Muscle layer of colon (tissue), 2 donors: ENCODE measurements at regions not wholly inside any gene's neighbourhood (a gene's known extent, or its start where the extent isn't known, plus 50 kb on each side); places are given as distances from the start of the nearest gene placed in this dataset.

Experiments used
- H3K27ac ChIP-seq: one replicate; pipeline ENCODE4 v1.7.0; 2013; ENCODE audit warnings: low read depth, mild to moderate bottlenecking, low read length, moderate library complexity
- H3K27me3 ChIP-seq, 2 donors: one replicate each; pipeline ENCODE4 v1.7.0; 2013; ENCODE audit warnings: low read length in 2 of 2, mild to moderate bottlenecking in 2 of 2; ENCODE audit not compliant: insufficient read depth in 2 of 2, control insufficient read depth in 1 of 2
- H3K36me3 ChIP-seq: one replicate; pipeline ENCODE4 v1.7.0; 2013; ENCODE audit warnings: mild to moderate bottlenecking, low read length; ENCODE audit not compliant: insufficient read depth
- H3K4me1 ChIP-seq: one replicate; pipeline ENCODE4 v1.7.0; 2013; ENCODE audit warnings: mild to moderate bottlenecking, low read length; ENCODE audit not compliant: insufficient read depth
- H3K4me3 ChIP-seq, 2 donors: one replicate each; pipeline ENCODE4 v1.7.0; 2013; ENCODE audit warnings: low read length in 2 of 2, low read depth in 1 of 2, mild to moderate bottlenecking in 1 of 2, moderate library complexity in 1 of 2
- H3K9ac ChIP-seq: one replicate; pipeline ENCODE4 v1.7.0; 2013; ENCODE audit warnings: low read length
- H3K9me3 ChIP-seq: one replicate; pipeline ENCODE4 v1.7.0; 2013; ENCODE audit warnings: mild to moderate bottlenecking, low read length
- donor health status: abdominal sarcoma.
- donor health status: Adenocarcinoma of cecum.

- no peaks in the 10 kb centered on the region for H3K4me1 ChIP-seq
- no peaks in the 10 kb centered on the region for H3K36me3 ChIP-seq
- H3K9ac ChIP-seq, result no peak overlapping the region
- no peak overlapping the region for H3K27ac ChIP-seq
- no peaks in the 10 kb centered on the region for H3K9me3 ChIP-seq
- H3K4me3 ChIP-seq, result no peak overlapping the region
- no peaks in the 10 kb centered on the region for H3K27me3 ChIP-seq
These were observed 378.3 kb downstream of the MTRR start for GRCh38 chr5:8247049-8247899.

- Histone ChIP-seq H3K36me3 (no peaks in the 10 kb centered on the region), H3K4me3 (no peak overlapping the region), H3K27ac (no peak overlapping the region), H3K4me1 (no peaks in the 10 kb centered on the region), H3K27me3 (no peaks in the 10 kb centered on the region), H3K9me3 (no peaks in the 10 kb centered on the region), H3K9ac (no peak overlapping the region)
These were observed 384.4 kb downstream of the MTRR start for GRCh38 chr5:8253376-8253775.

GRCh38 chr5:8254674-8255073 is 385.7 kb downstream of the MTRR start:
- Histone ChIP-seq H3K9ac (no peak overlapping the region), H3K27ac (no peak overlapping the region), H3K4me1 (no peaks in the 10 kb centered on the region), H3K36me3 (no peaks in the 10 kb centered on the region), H3K4me3 (no peak overlapping the region), H3K27me3 (no peaks in the 10 kb centered on the region), H3K9me3 (no peaks in the 10 kb centered on the region)

GRCh38 chr5:8258801-8259200 is 389.9 kb downstream of the MTRR start:
- Histone ChIP-seq H3K4me3 (no peak overlapping the region), H3K27ac (no peak overlapping the region), H3K9me3 (no peaks in the 10 kb centered on the region), H3K4me1 (no peaks in the 10 kb centered on the region), H3K9ac (no peak overlapping the region), H3K36me3 (no peaks in the 10 kb centered on the region), H3K27me3 (no peaks in the 10 kb centered on the region)

GRCh38 chr5:8270246-8270645 is 401.3 kb downstream of the MTRR start:
- no peaks in the 10 kb centered on the region for H3K4me1 ChIP-seq
- no peak overlapping the region for H3K27ac ChIP-seq

GRCh38 chr5:8280711-8281363 is 411.9 kb downstream of the MTRR start:
- Histone ChIP-seq H3K27me3 (no peaks in the 10 kb centered on the region), H3K36me3 (no peaks in the 10 kb centered on the region), H3K4me3 (no peak overlapping the region), H3K9me3 (no peaks in the 10 kb centered on the region), H3K9ac (no peak overlapping the region), H3K27ac (no peak overlapping the region), H3K4me1 (no peaks in the 10 kb centered on the region)

More at GRCh38 chr5:8270246-8270645, 401.3 kb downstream of the MTRR start:
- no peaks in the 10 kb centered on the region for H3K27me3 ChIP-seq
- H3K4me3 ChIP-seq, result no peak overlapping the region
- no peak overlapping the region for H3K9ac ChIP-seq
- no peaks in the 10 kb centered on the region for H3K9me3 ChIP-seq
- H3K36me3 ChIP-seq, result no peaks in the 10 kb centered on the region

GRCh38 chr5:8288334-8288733 is 419.4 kb downstream of the MTRR start:
- H3K9me3 ChIP-seq, result no peaks in the 10 kb centered on the region
- H3K4me3 ChIP-seq, result no peak overlapping the region
- H3K9ac ChIP-seq, result no peak overlapping the region
- H3K27ac ChIP-seq, result no peak overlapping the region
- H3K36me3 ChIP-seq, result no peaks in the 10 kb centered on the region
- no peaks in the 10 kb centered on the region for H3K4me1 ChIP-seq
- H3K27me3 ChIP-seq, result no peaks in the 10 kb centered on the region

- no peaks in the 10 kb centered on the region for H3K36me3 ChIP-seq
- no peak overlapping the region for H3K4me3 ChIP-seq
- no peak overlapping the region for H3K27ac ChIP-seq
- no peaks in the 10 kb centered on the region for H3K4me1 ChIP-seq
- H3K9me3 ChIP-seq, result no peaks in the 10 kb centered on the region
- H3K9ac ChIP-seq, result no peak overlapping the region
- H3K27me3 ChIP-seq, result no peaks in the 10 kb centered on the region
These were observed 420.1 kb downstream of the MTRR start for GRCh38 chr5:8288897-8289516.

GRCh38 chr5:8289779-8290178 is 420.8 kb downstream of the MTRR start:
- Histone ChIP-seq H3K27ac (no peak overlapping the region), H3K9me3 (no peaks in the 10 kb centered on the region), H3K4me3 (no peak overlapping the region), H3K9ac (no peak overlapping the region), H3K27me3 (no peaks in the 10 kb centered on the region), H3K36me3 (no peaks in the 10 kb centered on the region), H3K4me1 (no peaks in the 10 kb centered on the region)

GRCh38 chr5:8290721-8291120 is 421.8 kb downstream of the MTRR start:
- Histone ChIP-seq H3K4me3 (no peak overlapping the region), H3K4me1 (no peaks in the 10 kb centered on the region), H3K36me3 (no peaks in the 10 kb centered on the region), H3K9me3 (no peaks in the 10 kb centered on the region), H3K9ac (no peak overlapping the region), H3K27me3 (no peaks in the 10 kb centered on the region), H3K27ac (no peak overlapping the region)

GRCh38 chr5:8291641-8292040 is 422.7 kb downstream of the MTRR start:
- no peaks in the 10 kb centered on the region for H3K9me3 ChIP-seq
- H3K9ac ChIP-seq, result no peak overlapping the region
- H3K4me1 ChIP-seq, result no peaks in the 10 kb centered on the region
- H3K27ac ChIP-seq, result no peak overlapping the region
- no peaks in the 10 kb centered on the region for H3K27me3 ChIP-seq
- no peaks in the 10 kb centered on the region for H3K36me3 ChIP-seq
- H3K4me3 ChIP-seq, result no peak overlapping the region
